HepG2 (cell line): ENCODE measurements at regions not wholly inside any gene's neighbourhood (a gene's known extent, or its start where the extent isn't known, plus 50 kb on each side); places are given as distances from the start of the nearest gene placed in this dataset.

ENCODE experiments used
- ATAC-seq: fragments of 200-7000 bp; cut with Tn5 transposase; 3 replicates; pipeline ENCODE4 v1.9.1; 2020; ENCODE audit warnings: mild to moderate bottlenecking, moderate library complexity
- BruUV-seq: library from RNA; stranded (reverse); fragments of 400-500 nt; replicated peaks from 2 replicates; lab custom pipeline; 2021; lab: Mats Ljungman, UMichigan
- CTCF ChIA-PET: fragments of 300-600 bp; formaldehyde crosslinking; extraction: SDS; loops from one replicate; lab custom pipeline; 2021; ENCODE audit warnings: low total read pairs, inconsistent platforms, low intra/inter-chr PET ratio; lab: Yijun Ruan, JAX
- POLR2A ChIA-PET: fragments of 350-600 bp; sonication (Branson Sonifier 250); formaldehyde crosslinking; loops from one replicate; lab custom pipeline; 2020; ENCODE audit warnings: antibody characterized with exemption, inconsistent platforms; lab: Yijun Ruan, JAX
- DNase-seq: peaks from one replicate; pipeline ENCODE4 v3.0.0-alpha.2; 2015; ENCODE audit warnings: low spot score
- FAIRE-seq: peaks from 3 replicates; lab custom pipeline; 2011; peaks lifted over from hg19 to GRCh38; lab: Jason Lieb, UNC
- H2AFZ ChIP-seq: one replicate; pipeline ENCODE4 v1.6.1; 2011; ENCODE audit warnings: low read length, inconsistent platforms
- H3K27ac ChIP-seq: fragments of 300-600 bp; 3 replicates; pipeline ENCODE4 v1.8.0; 2011; ENCODE audit warnings: mixed run types, mild to moderate bottlenecking, mixed read lengths, low read length, inconsistent platforms; ENCODE audit not compliant: insufficient read depth; ENCODE audit errors: extremely low read length
- H3K27me3 ChIP-seq, 2 experiments: fragments of 200-600 bp in 1 of 2; 2 replicates in 1 of 2; 3 replicates in 1 of 2; pipeline versions ENCODE4 v1.6.0 to v1.8.0; 2011; ENCODE audit warnings: low read length in 2 of 2, mild to moderate bottlenecking in 2 of 2, moderate library complexity in 2 of 2, inconsistent platforms in 1 of 2; ENCODE audit not compliant: insufficient read depth in 2 of 2, control insufficient read depth in 1 of 2
- H3K36me3 ChIP-seq, 2 experiments: fragments of 200-600 bp in 1 of 2; replicated peaks in 1 of 2; 2 replicates in 1 of 2; 3 replicates in 1 of 2; pipeline versions ENCODE4 v1.5.1 to v1.8.0; 2011; ENCODE audit warnings: low read length in 2 of 2, inconsistent platforms in 1 of 2; ENCODE audit not compliant: insufficient read depth in 2 of 2, control insufficient read depth in 1 of 2
- H3K4me1 ChIP-seq: 2 replicates; pipeline ENCODE4 v1.5.1; 2012; ENCODE audit warnings: low read length, inconsistent platforms; ENCODE audit not compliant: insufficient read depth
- H3K4me2 ChIP-seq: 2 replicates; pipeline ENCODE4 v1.6.0; 2011; ENCODE audit warnings: low read depth, low read length, inconsistent platforms
- H3K4me3 ChIP-seq, 3 experiments: fragments of 200-600 bp in 1 of 3; sonication (generic), shearing (Covaris generic) in 1 of 3; replicated peaks in 1 of 3; 2 replicates each; pipeline ENCODE4 v1.5.1; 2011 to 2016; ENCODE audit warnings: low read length in 3 of 3, inconsistent platforms in 2 of 3, low read depth in 2 of 3, mild to moderate bottlenecking in 2 of 3, control low read depth in 1 of 3, mixed read lengths in 1 of 3; ENCODE audit not compliant: insufficient read depth in 1 of 3
- H3K79me2 ChIP-seq: one replicate; pipeline ENCODE4 v1.6.1; 2011; ENCODE audit warnings: low read length, inconsistent platforms; ENCODE audit not compliant: insufficient read depth
- H3K9ac ChIP-seq: 2 replicates; pipeline ENCODE4 v1.6.0; 2011; ENCODE audit warnings: mild to moderate bottlenecking, low read depth, low read length, inconsistent platforms; ENCODE audit not compliant: insufficient read depth
- H3K9me3 ChIP-seq: 2 replicates; pipeline ENCODE4 v1.5.1; 2012; ENCODE audit warnings: mild to moderate bottlenecking, low read length
- H4K20me1 ChIP-seq: 2 replicates; pipeline ENCODE4 v1.6.0; 2011; ENCODE audit warnings: inconsistent platforms, mild to moderate bottlenecking, low read length, moderate library complexity; ENCODE audit not compliant: insufficient read depth
- FOSL2 ChIP-seq: sonication (generic); formaldehyde crosslinking; IDR thresholded peaks from 2 replicates; pipeline ENCODE4 v1.4.0; 2020; ENCODE audit warnings: missing genetic modification reagents
- JUND ChIP-seq: sonication (generic); formaldehyde crosslinking; IDR thresholded peaks from 2 replicates; pipeline ENCODE4 v1.8.0; 2022; ENCODE audit warnings: mild to moderate bottlenecking, missing genetic modification reagents
- KDM1A ChIP-seq: IDR thresholded peaks from 2 replicates; pipeline ENCODE4 v1.6.1; 2016; ENCODE audit warnings: missing compliant biosample characterization
- KDM5A ChIP-seq: fragments of 200-600 bp; sonication (generic); IDR thresholded peaks from 2 replicates; pipeline ENCODE4 v1.7.0; 2018; ENCODE audit warnings: antibody characterized with exemption, mild to moderate bottlenecking, low read length, borderline replicate concordance
- MED13 ChIP-seq: sonication (generic); formaldehyde crosslinking; IDR thresholded peaks from 2 replicates; pipeline ENCODE4 v1.5.0; 2020; ENCODE audit warnings: missing genetic modification reagents
- ZMYM2 ChIP-seq: sonication (generic); formaldehyde crosslinking; IDR thresholded peaks from 2 replicates; pipeline ENCODE4 v1.8.0; 2022; ENCODE audit warnings: mild to moderate bottlenecking, missing genetic modification reagents
- WGBS: methylation state at CpG from one replicate; pipeline ENCODE4 v1.1.6; 2017; ENCODE audit warnings: low lambda C conversion rate; 5-methylcytosine and 5-hydroxymethylcytosine counted together
- in situ Hi-C: cut with HindIII; loops from 2 replicates; pipeline ENCODE4 v1.10.0; 2017; ENCODE audit warnings: low pct_unique_long_range_greater_than_20kb; ENCODE audit not compliant: extremely low pct_ligation_motif_present
- intact Hi-C: fragments of 100-400 bp; cut with micrococcal nuclease; formaldehyde crosslinking; loops from one replicate; pipeline ENCODE4 v1.10.0; 2022; ENCODE audit not compliant: unreplicated experiment
- TF ChIP-seq, protein P1 (sequence below): conservative IDR thresholded peaks from 2 replicates; pipeline ENCODE4 v1.6.1; 2018; ENCODE audit warnings: missing genetic modification reagents
- TF ChIP-seq, protein P2 (sequence below): sonication (generic); formaldehyde crosslinking; IDR thresholded peaks from 2 replicates; pipeline ENCODE4 v1.5.1; 2020; ENCODE audit warnings: mild to moderate bottlenecking, missing genetic modification reagents
- TF ChIP-seq, protein P3 (sequence below): sonication (generic); formaldehyde crosslinking; IDR thresholded peaks from 2 replicates; pipeline ENCODE4 v1.4.0; 2020; ENCODE audit warnings: missing genetic modification reagents
- TF ChIP-seq, protein P4 (sequence below): sonication (generic); formaldehyde crosslinking; IDR thresholded peaks from 2 replicates; pipeline ENCODE4 v1.5.0; 2020; ENCODE audit warnings: mild to moderate bottlenecking, missing genetic modification reagents
- TF ChIP-seq, protein P5 (sequence below): sonication (generic); formaldehyde crosslinking; IDR thresholded peaks from 2 replicates; pipeline ENCODE4 v1.8.0; 2022; ENCODE audit warnings: mild to moderate bottlenecking, missing genetic modification reagents; ENCODE audit not compliant: insufficient replicate concordance
- TF ChIP-seq, protein P6 (sequence below): sonication (generic); formaldehyde crosslinking; conservative IDR thresholded peaks from 2 replicates; pipeline ENCODE4 v1.4.0; 2020; ENCODE audit warnings: missing genetic modification reagents

DNA sequence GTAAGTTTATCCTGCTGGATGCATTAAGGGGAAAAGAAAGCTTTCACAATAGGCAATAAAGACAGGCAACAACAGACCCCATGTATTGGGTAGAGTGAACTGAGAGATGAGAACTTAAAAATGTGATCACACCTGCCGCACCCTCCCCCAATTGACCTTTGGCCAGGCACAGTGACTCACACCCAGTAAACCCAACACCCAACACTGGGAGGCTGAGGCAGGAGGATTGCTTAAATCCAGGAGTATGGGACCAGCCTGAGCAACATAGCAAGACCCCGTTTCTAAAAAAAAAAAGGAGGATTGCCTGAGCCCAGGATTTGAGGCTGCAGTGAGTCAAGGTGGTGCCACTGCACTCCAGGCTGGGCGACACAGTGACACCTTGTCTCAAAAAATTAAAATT, 86.9 kb downstream of the MPP7 start:
- Histone ChIP-seq H2AFZ (no peak overlapping the region), H3K27me3 (no peaks in the 10 kb centered on the region), H3K27ac (no peak overlapping the region), H3K4me3 (no peak overlapping the region), H3K36me3 (peaks cover 0 to 2% of the 10 kb centered on the region in 2 experiments; a peak in 1 of 5 replicates), H3K4me1 (peaks cover 9% of the 10 kb centered on the region; the same call in 1 of the 2 replicates), H3K4me2 (no peak overlapping the region), H3K79me2 (no peaks in the 10 kb centered on the region), H3K9me3 (no peaks in the 10 kb centered on the region), H4K20me1 (no peaks in the 10 kb centered on the region), H3K9ac (no peak overlapping the region)
- ChIA-PET POLR2A (no interaction called here), CTCF (no interaction called here)
- no peak for FAIRE-seq
- no TSS peak for BruUV-seq
- peak; percentile 23 for DNase-seq
- 45% methylated on average over 3 of the region's 3 CpGs for WGBS
- in situ Hi-C loops: no loop called here
- intact Hi-C loops: no loop called here
- no peak for ATAC-seq
- TF ChIP-seq, protein P1, sequence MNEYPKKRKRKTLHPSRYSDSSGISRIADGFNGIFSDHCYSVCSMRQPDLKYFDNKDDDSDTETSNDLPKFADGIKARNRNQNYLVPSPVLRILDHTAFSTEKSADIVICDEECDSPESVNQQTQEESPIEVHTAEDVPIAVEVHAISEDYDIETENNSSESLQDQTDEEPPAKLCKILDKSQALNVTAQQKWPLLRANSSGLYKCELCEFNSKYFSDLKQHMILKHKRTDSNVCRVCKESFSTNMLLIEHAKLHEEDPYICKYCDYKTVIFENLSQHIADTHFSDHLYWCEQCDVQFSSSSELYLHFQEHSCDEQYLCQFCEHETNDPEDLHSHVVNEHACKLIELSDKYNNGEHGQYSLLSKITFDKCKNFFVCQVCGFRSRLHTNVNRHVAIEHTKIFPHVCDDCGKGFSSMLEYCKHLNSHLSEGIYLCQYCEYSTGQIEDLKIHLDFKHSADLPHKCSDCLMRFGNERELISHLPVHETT (CRISPR knock-in tag): no peak
- TF ChIP-seq, protein P2, sequence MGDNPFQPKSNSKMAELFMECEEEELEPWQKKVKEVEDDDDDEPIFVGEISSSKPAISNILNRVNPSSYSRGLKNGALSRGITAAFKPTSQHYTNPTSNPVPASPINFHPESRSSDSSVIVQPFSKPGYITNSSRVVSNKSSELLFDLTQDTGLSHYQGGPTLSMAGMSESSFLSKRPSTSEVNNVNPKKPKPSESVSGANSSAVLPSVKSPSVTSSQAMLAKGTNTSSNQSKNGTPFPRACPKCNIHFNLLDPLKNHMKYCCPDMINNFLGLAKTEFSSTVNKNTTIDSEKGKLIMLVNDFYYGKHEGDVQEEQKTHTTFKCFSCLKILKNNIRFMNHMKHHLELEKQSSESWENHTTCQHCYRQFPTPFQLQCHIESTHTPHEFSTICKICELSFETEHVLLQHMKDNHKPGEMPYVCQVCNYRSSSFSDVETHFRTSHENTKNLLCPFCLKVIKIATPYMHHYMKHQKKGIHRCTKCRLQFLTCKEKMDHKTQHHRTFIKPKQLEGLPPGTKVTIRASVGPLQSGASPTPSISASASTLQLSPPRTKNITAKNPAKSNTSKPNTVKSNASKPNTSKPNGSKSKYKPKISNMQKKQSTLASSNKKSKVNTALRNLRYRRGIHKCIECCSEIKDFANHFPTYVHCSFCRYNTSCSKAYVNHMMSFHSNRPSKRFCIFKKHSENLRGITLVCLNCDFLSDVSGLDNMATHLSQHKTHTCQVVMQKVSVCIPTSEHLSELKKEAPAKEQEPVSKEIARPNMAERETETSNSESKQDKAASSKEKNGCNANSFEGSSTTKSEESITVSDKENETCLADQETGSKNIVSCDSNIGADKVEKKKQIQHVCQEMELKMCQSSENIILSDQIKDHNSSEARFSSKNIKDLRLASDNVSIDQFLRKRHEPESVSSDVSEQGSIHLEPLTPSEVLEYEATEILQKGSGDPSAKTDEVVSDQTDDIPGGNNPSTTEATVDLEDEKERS (CRISPR knock-in tag): no peak
- TF ChIP-seq, protein P3, sequence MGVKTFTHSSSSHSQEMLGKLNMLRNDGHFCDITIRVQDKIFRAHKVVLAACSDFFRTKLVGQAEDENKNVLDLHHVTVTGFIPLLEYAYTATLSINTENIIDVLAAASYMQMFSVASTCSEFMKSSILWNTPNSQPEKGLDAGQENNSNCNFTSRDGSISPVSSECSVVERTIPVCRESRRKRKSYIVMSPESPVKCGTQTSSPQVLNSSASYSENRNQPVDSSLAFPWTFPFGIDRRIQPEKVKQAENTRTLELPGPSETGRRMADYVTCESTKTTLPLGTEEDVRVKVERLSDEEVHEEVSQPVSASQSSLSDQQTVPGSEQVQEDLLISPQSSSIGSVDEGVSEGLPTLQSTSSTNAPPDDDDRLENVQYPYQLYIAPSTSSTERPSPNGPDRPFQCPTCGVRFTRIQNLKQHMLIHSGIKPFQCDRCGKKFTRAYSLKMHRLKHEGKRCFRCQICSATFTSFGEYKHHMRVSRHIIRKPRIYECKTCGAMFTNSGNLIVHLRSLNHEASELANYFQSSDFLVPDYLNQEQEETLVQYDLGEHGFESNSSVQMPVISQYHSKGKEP (CRISPR knock-in tag): no peak
- TF ChIP-seq MED13 (CRISPR knock-in tag): no peak
- TF ChIP-seq KDM1A: peak; percentile 70; the same call in 1 of the 2 replicates
- TF ChIP-seq ZMYM2 (CRISPR knock-in tag): 0 out of 2 replicates have a peak, but pooled peaks have one; percentile 34
- 0 out of 2 replicates have a peak, but pooled peaks have one; percentile 41 for TF ChIP-seq JUND (CRISPR knock-in tag)
- TF ChIP-seq KDM5A: no peak
- TF ChIP-seq, protein P4, sequence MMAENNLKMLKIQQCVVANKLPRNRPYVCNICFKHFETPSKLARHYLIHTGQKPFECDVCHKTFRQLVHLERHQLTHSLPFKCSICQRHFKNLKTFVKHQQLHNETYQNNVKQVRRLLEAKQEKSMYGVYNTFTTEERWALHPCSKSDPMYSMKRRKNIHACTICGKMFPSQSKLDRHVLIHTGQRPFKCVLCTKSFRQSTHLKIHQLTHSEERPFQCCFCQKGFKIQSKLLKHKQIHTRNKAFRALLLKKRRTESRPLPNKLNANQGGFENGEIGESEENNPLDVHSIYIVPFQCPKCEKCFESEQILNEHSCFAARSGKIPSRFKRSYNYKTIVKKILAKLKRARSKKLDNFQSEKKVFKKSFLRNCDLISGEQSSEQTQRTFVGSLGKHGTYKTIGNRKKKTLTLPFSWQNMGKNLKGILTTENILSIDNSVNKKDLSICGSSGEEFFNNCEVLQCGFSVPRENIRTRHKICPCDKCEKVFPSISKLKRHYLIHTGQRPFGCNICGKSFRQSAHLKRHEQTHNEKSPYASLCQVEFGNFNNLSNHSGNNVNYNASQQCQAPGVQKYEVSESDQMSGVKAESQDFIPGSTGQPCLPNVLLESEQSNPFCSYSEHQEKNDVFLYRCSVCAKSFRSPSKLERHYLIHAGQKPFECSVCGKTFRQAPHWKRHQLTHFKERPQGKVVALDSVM: peak; percentile 84
- TF ChIP-seq, protein P5, sequence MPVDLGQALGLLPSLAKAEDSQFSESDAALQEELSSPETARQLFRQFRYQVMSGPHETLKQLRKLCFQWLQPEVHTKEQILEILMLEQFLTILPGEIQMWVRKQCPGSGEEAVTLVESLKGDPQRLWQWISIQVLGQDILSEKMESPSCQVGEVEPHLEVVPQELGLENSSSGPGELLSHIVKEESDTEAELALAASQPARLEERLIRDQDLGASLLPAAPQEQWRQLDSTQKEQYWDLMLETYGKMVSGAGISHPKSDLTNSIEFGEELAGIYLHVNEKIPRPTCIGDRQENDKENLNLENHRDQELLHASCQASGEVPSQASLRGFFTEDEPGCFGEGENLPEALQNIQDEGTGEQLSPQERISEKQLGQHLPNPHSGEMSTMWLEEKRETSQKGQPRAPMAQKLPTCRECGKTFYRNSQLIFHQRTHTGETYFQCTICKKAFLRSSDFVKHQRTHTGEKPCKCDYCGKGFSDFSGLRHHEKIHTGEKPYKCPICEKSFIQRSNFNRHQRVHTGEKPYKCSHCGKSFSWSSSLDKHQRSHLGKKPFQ (CRISPR knock-in tag): peak; percentile 94
- TF ChIP-seq FOSL2 (CRISPR knock-in tag): peak; percentile 88
- TF ChIP-seq, protein P6, sequence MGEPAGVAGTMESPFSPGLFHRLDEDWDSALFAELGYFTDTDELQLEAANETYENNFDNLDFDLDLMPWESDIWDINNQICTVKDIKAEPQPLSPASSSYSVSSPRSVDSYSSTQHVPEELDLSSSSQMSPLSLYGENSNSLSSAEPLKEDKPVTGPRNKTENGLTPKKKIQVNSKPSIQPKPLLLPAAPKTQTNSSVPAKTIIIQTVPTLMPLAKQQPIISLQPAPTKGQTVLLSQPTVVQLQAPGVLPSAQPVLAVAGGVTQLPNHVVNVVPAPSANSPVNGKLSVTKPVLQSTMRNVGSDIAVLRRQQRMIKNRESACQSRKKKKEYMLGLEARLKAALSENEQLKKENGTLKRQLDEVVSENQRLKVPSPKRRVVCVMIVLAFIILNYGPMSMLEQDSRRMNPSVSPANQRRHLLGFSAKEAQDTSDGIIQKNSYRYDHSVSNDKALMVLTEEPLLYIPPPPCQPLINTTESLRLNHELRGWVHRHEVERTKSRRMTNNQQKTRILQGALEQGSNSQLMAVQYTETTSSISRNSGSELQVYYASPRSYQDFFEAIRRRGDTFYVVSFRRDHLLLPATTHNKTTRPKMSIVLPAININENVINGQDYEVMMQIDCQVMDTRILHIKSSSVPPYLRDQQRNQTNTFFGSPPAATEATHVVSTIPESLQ (CRISPR knock-in tag): no peak
